Lower leg skin (tissue), 4 donors: ENCODE measurements at regions not wholly inside any gene's neighbourhood (a gene's known extent, or its start where the extent isn't known, plus 50 kb on each side); places are given as distances from the start of the nearest gene placed in this dataset.

Experiments used
- DNase-seq, 2 donors: peaks; one replicate each; pipeline ENCODE4 v3.0.0-alpha.2; 2019; ENCODE audit warnings: low spot score in 2 of 2
- H3K4me3 ChIP-seq: fragments of 200-600 bp; sonication (generic); 2 replicates; pipeline ENCODE4 v1.5.1; 2017; ENCODE audit warnings: mild to moderate bottlenecking, low read depth; ENCODE audit not compliant: poor library complexity, severe bottlenecking
- CTCF ChIP-seq, 3 donors: fragments of 450-650 bp; IDR thresholded peaks; one replicate each; pipeline ENCODE4 v1.5.1; 2016; ENCODE audit warnings: antibody characterized with exemption in 3 of 3, mild to moderate bottlenecking in 3 of 3, moderate library complexity in 2 of 3
- POLR2A ChIP-seq, 2 donors: fragments of 450-650 bp; IDR thresholded peaks; one replicate each; pipeline ENCODE4 v1.6.1; 2016 to 2017; ENCODE audit warnings: antibody characterized with exemption in 2 of 2, mild to moderate bottlenecking in 1 of 2, moderate library complexity in 1 of 2
- WGBS, 2 donors: methylation state at CpG; one replicate each; pipeline ENCODE4 v1.1.5; 2018; 5-methylcytosine and 5-hydroxymethylcytosine counted together
- intact Hi-C: fragments of 100-400 bp; cut with DNase I; formaldehyde crosslinking; loops from one replicate; pipeline ENCODE4 v1.15.0; 2023; ENCODE audit warnings: low total_unique reads

- intact Hi-C loops: no loop called here
- 41 to 61% methylated on average over 4 of the region's 4 CpGs for WGBS, 2 donors
- DNase-seq: no peak
- H3K4me3 ChIP-seq: no peak overlapping the region
- TF ChIP-seq CTCF (IDR thresholded peaks at IDR 0.05): no peak
- TF ChIP-seq POLR2A (IDR thresholded peaks at IDR 0.05): no peak
These were observed 662.7 kb upstream of the RGMB start for GRCh38 chr5:98110791-98111190.

- intact Hi-C loops: no loop called here
- TF ChIP-seq POLR2A (IDR thresholded peaks at IDR 0.05): no peak
- no peak for TF ChIP-seq CTCF (IDR thresholded peaks at IDR 0.05)
- no peak overlapping the region for H3K4me3 ChIP-seq
- DNase-seq: no peak
These were observed 661.8 kb upstream of the RGMB start for GRCh38 chr5:98111686-98112085.

GRCh38 chr5:98121036-98121936, 652.2 kb upstream of the RGMB start:
- no peak for DNase-seq
- H3K4me3 ChIP-seq: no peak overlapping the region
- intact Hi-C loops: no loop called here
- WGBS, 2 donors: 88 to 91% methylated on average over 13 to 16 of the region's 16 CpGs
- TF ChIP-seq CTCF (IDR thresholded peaks at IDR 0.05) (no peak), POLR2A (IDR thresholded peaks at IDR 0.05) (no peak)

- intact Hi-C loops: no loop called here
- WGBS, 2 donors: 76 to 86% methylated on average over 2 of the region's 2 CpGs
- no peak for DNase-seq
- H3K4me3 ChIP-seq: no peak overlapping the region
- TF ChIP-seq CTCF (IDR thresholded peaks at IDR 0.05) (no peak), POLR2A (IDR thresholded peaks at IDR 0.05) (no peak)
These were observed 645.2 kb upstream of the RGMB start for GRCh38 chr5:98128271-98128670.

- intact Hi-C loops: no loop called here
- TF ChIP-seq CTCF (IDR thresholded peaks at IDR 0.05): no peak
- TF ChIP-seq POLR2A (IDR thresholded peaks at IDR 0.05): no peak
- WGBS, 2 donors: 84 to 90% methylated on average over 2 of the region's 2 CpGs
- no peak overlapping the region for H3K4me3 ChIP-seq
- DNase-seq: no peak
These were observed 644.6 kb upstream of the RGMB start for GRCh38 chr5:98128846-98129245.
